A673 (cell line): ENCODE measurements at regions not wholly inside any gene's neighbourhood (a gene's known extent, or its start where the extent isn't known, plus 50 kb on each side); places are given as distances from the start of the nearest gene placed in this dataset.

Experiments
- CTCF ChIP-seq: fragments of 300-800, 200-600 bp; sonication (generic); conservative IDR thresholded peaks from 2 replicates; pipeline ENCODE4 v1.5.1; 2017; ENCODE audit warnings: low read depth, mild to moderate bottlenecking, antibody characterized with exemption, low read length, moderate library complexity, mixed read lengths
- EZH2 ChIP-seq: fragments of 200-600 bp; sonication (generic); IDR thresholded peaks from 2 replicates; pipeline ENCODE4 v1.6.1; 2017; ENCODE audit warnings: borderline replicate concordance, low read depth, mild to moderate bottlenecking, mixed read lengths, antibody characterized with exemption, low read length; ENCODE audit not compliant: poor library complexity, severe bottlenecking

- no peak for TF ChIP-seq EZH2
- no peak for TF ChIP-seq CTCF
Measured at GRCh38 chr1:187960125-187960638, 1131.4 kb downstream of the PLA2G4A start.
